GM23248 (cell line): ENCODE measurements at regions not wholly inside any gene's neighbourhood (a gene's known extent, or its start where the extent isn't known, plus 50 kb on each side); places are given as distances from the start of the nearest gene placed in this dataset.

Experiments used
- EZH2 ChIP-seq: fragments of 200-600 bp; sonication (generic); IDR thresholded peaks from 2 replicates; pipeline ENCODE4 v1.6.1; 2018; ENCODE audit warnings: antibody characterized with exemption, mild to moderate bottlenecking; ENCODE audit not compliant: insufficient read depth, poor library complexity, severe bottlenecking
- EZH2phosphoT487 ChIP-seq: fragments of 200-600 bp; sonication (generic); IDR thresholded peaks from 2 replicates; pipeline ENCODE4 v1.6.1; 2018; ENCODE audit warnings: antibody characterized with exemption, moderate library complexity, mild to moderate bottlenecking, low read depth; ENCODE audit not compliant: insufficient read depth

- TF ChIP-seq EZH2phosphoT487 (no peak), EZH2 (no peak)
Measured at GRCh38 chr6:62971976-62972658, 239.2 kb upstream of the FKBP1C start.
